Tibial nerve (tissue), 4 donors: ENCODE measurements at regions not wholly inside any gene's neighbourhood (a gene's known extent, or its start where the extent isn't known, plus 50 kb on each side); places are given as distances from the start of the nearest gene placed in this dataset.

Source experiments
- DNase-seq, 2 donors: peaks; one replicate each; pipeline ENCODE4 v3.0.0-alpha.2; 2019; ENCODE audit warnings: low spot score in 2 of 2
- H3K27ac ChIP-seq, 4 donors: fragments of 200-600 bp; sonication (generic) in 3 of 4; one replicate each; pipeline ENCODE4 v1.5.1; 2017 to 2019; ENCODE audit warnings: mild to moderate bottlenecking in 1 of 4
- H3K27me3 ChIP-seq, 2 donors: fragments of 200-600 bp; sonication (generic) in 1 of 2; one replicate each; pipeline versions ENCODE4 v1.5.1 to v1.6.0; 2017 to 2019
- H3K36me3 ChIP-seq, 3 donors: fragments of 200-600 bp; sonication (generic); one replicate each; pipeline ENCODE4 v1.5.1; 2018 to 2019
- H3K4me1 ChIP-seq, 4 donors: fragments of 200-600 bp; sonication (generic) in 3 of 4; one replicate each; pipeline ENCODE4 v1.5.1; 2017 to 2019
- H3K4me3 ChIP-seq, 4 donors: fragments of 200-600 bp; sonication (generic) in 3 of 4; one replicate each; pipeline ENCODE4 v1.5.1; 2017 to 2019; ENCODE audit warnings: mild to moderate bottlenecking in 1 of 4, moderate library complexity in 1 of 4
- H3K9me3 ChIP-seq, 4 donors: fragments of 200-600 bp; sonication (generic) in 3 of 4; one replicate each; pipeline ENCODE4 v1.5.1; 2017 to 2019
- EP300 ChIP-seq, 2 donors: sonication (generic); formaldehyde crosslinking; IDR thresholded peaks; one replicate each; pipeline ENCODE4 v1.6.1; 2017; ENCODE audit warnings: antibody characterized with exemption in 2 of 2, mild to moderate bottlenecking in 1 of 2
- POLR2A ChIP-seq, 2 donors: fragments of 450-650 bp; IDR thresholded peaks; one replicate each; pipeline ENCODE4 v1.6.1; 2017; ENCODE audit warnings: antibody characterized with exemption in 2 of 2, mild to moderate bottlenecking in 2 of 2, moderate library complexity in 2 of 2
- WGBS, 2 donors: methylation state at CpG; one replicate each; pipeline ENCODE4 v1.1.5; 2018; 5-methylcytosine and 5-hydroxymethylcytosine counted together
- TF ChIP-seq, protein P1 (sequence below), 5 experiments: fragments of 200-600 bp in 3 of 5; fragments of 450-650 bp in 2 of 5; sonication (generic) in 3 of 5; IDR thresholded peaks; one replicate each; pipeline ENCODE4 v1.5.1; 2016 to 2019; ENCODE audit warnings: antibody characterized with exemption in 5 of 5, mild to moderate bottlenecking in 3 of 5, moderate library complexity in 2 of 5

DNA sequence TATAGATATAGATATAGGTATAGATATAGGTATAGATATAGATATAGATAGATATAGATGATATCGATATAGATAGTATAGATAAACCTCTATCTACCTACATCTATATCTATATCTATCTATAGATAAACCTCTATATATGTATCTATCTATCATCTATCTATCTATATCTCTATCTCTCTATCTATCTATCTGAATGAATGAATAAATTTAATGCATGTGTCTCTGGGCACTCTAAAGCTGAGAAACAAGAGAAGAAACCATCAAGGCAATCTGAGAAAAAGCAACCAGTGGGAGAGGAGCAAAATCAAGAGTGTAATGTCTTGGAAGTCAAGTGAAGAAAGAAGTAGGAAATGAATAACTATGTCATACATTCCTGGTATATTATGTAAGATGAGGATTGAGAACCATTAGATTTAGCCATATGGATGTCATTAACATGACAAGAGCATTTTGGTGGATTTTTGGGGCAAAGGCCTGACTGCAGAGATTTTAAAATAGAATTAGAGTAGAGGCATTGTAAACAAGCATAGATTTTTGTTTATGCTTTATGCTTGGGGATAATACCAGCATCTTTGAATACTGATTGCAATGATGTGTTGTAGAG, 1262.7 kb upstream of the MIR17HG start:
- Histone ChIP-seq H3K4me3 (no peak overlapping the region), H3K4me1 (no peaks in the 10 kb centered on the region), H3K36me3 (no peaks in the 10 kb centered on the region), H3K27me3 (no peaks in the 10 kb centered on the region), H3K9me3 (no peaks in the 10 kb centered on the region), H3K27ac (no peak overlapping the region)
- TF ChIP-seq POLR2A (IDR thresholded peaks at IDR 0.05) (no peak), EP300 (IDR thresholded peaks at IDR 0.05) (no peak)
- TF ChIP-seq, protein P1, sequence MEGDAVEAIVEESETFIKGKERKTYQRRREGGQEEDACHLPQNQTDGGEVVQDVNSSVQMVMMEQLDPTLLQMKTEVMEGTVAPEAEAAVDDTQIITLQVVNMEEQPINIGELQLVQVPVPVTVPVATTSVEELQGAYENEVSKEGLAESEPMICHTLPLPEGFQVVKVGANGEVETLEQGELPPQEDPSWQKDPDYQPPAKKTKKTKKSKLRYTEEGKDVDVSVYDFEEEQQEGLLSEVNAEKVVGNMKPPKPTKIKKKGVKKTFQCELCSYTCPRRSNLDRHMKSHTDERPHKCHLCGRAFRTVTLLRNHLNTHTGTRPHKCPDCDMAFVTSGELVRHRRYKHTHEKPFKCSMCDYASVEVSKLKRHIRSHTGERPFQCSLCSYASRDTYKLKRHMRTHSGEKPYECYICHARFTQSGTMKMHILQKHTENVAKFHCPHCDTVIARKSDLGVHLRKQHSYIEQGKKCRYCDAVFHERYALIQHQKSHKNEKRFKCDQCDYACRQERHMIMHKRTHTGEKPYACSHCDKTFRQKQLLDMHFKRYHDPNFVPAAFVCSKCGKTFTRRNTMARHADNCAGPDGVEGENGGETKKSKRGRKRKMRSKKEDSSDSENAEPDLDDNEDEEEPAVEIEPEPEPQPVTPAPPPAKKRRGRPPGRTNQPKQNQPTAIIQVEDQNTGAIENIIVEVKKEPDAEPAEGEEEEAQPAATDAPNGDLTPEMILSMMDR (IDR thresholded peaks at IDR 0.05), result no peak
- 93 to 97% methylated on average over 1 of the region's 1 CpG for WGBS, 2 donors
- no peak for DNase-seq

DNA sequence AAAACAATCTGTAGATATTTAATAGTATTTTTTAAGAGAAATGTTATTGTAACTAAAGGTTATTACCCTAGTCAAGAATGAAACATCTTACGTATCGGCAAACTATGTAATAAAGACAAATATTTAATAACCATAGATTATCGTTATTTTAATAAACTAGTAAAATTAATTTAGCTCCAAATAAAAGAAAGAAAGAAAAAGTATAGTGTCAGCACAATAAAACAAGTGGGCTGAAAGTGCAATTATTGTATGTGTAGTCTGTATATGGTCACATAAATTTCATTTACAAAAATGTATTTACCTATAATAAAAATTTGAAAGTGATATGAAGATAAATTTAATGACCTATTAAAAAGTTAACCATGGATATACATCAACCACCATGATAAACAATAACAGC, 1258.4 kb upstream of the MIR17HG start:
- H3K9me3 ChIP-seq, result no peaks in the 10 kb centered on the region
- 95 to 97% methylated on average over 3 of the region's 3 CpGs for WGBS, 2 donors
- no peaks in the 10 kb centered on the region for H3K27me3 ChIP-seq
- H3K27ac ChIP-seq, result no peak overlapping the region
- DNase-seq, result no peak
- no peak for TF ChIP-seq POLR2A (IDR thresholded peaks at IDR 0.05)
- TF ChIP-seq, protein P1 (IDR thresholded peaks at IDR 0.05), result no peak
- TF ChIP-seq EP300 (IDR thresholded peaks at IDR 0.05), result no peak
- H3K36me3 ChIP-seq, result no peaks in the 10 kb centered on the region
- H3K4me1 ChIP-seq, result no peaks in the 10 kb centered on the region
- H3K4me3 ChIP-seq, result no peak overlapping the region

DNA sequence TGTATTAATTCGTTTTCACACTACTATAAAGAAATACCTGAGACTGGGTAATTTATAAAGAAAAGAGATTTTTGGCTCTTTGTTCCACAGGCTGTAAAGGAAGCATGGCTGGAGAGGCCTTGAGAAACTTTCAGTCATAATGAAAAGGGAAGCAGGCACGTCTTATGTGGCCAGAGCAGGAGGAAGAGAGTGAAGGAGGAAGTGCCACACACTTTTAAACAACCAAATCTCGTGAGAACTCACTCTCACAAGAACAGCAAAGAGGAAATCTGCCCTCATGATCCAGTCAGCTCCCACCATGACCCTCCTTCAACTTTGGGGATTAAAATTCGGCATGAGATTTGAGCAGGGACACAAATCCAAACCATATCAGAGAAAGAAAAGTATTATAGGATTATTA, 1255.9 kb upstream of the MIR17HG start:
- no peaks in the 10 kb centered on the region for H3K36me3 ChIP-seq
- H3K27ac ChIP-seq, result no peak overlapping the region
- H3K27me3 ChIP-seq, result no peaks in the 10 kb centered on the region
- no peak for DNase-seq
- H3K4me1 ChIP-seq, result no peaks in the 10 kb centered on the region
- TF ChIP-seq POLR2A (IDR thresholded peaks at IDR 0.05) (no peak), EP300 (IDR thresholded peaks at IDR 0.05) (no peak)
- TF ChIP-seq, protein P1 (IDR thresholded peaks at IDR 0.05), result no peak
- no peaks in the 10 kb centered on the region for H3K9me3 ChIP-seq
- H3K4me3 ChIP-seq, result no peak overlapping the region
- 24 to 71% methylated on average over 4 of the region's 4 CpGs for WGBS, 2 donors

DNA sequence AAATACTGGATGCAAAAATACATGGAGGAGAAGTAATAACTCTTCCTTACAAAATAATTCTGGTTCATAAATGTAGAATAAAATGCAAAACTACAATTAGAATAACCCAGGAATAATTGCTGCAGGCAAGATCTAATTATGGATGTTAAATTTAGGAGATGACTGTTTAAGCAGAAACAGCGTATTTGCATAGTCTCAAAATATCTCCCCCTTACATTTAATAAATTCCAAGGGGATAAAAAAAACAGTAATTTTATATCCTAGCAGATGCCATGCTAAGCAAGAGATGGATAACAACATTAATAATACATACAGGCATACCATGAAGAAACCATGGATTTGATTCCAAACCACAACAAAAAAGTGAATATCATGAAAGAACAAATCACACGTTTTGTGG, 1253.1 kb upstream of the MIR17HG start:
- H3K4me3 ChIP-seq, result no peak overlapping the region
- H3K36me3 ChIP-seq, result no peaks in the 10 kb centered on the region
- no peaks in the 10 kb centered on the region for H3K27me3 ChIP-seq
- H3K4me1 ChIP-seq, result no peaks in the 10 kb centered on the region
- DNase-seq, result no peak
- TF ChIP-seq, protein P1 (IDR thresholded peaks at IDR 0.05), result no peak
- TF ChIP-seq EP300 (IDR thresholded peaks at IDR 0.05) (no peak), POLR2A (IDR thresholded peaks at IDR 0.05) (no peak)
- no peaks in the 10 kb centered on the region for H3K9me3 ChIP-seq
- H3K27ac ChIP-seq, result no peak overlapping the region
- WGBS, 2 donors, result 86 to 91% methylated on average over 2 of the region's 2 CpGs

DNA sequence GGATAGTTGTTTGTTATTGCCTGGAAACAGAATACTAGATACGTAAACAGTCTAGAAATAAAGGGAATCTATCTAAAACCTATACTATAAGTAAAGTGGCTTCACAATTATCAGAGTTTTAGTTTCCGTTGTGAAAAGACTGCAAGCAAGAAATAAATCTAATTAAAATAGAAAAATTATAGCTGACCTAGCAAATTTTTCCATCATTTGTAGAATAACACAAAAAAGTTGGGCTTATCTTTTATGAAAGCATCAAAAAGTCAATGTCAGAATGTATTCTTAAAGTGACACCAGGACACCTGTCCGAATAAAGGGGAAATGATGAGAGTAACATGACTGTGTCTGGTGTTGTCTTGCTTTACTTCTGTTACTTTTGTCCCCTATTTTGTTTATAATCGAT, 1248.9 kb upstream of the MIR17HG start:
- H3K27ac ChIP-seq, result no peak overlapping the region
- H3K36me3 ChIP-seq, result no peaks in the 10 kb centered on the region
- no peaks in the 10 kb centered on the region for H3K4me1 ChIP-seq
- H3K9me3 ChIP-seq, result no peaks in the 10 kb centered on the region
- no peak for TF ChIP-seq EP300 (IDR thresholded peaks at IDR 0.05)
- no peak overlapping the region for H3K4me3 ChIP-seq
- no peaks in the 10 kb centered on the region for H3K27me3 ChIP-seq
- WGBS, 2 donors, result 91 to 94% methylated on average over 4 of the region's 4 CpGs
- DNase-seq, result no peak

DNA sequence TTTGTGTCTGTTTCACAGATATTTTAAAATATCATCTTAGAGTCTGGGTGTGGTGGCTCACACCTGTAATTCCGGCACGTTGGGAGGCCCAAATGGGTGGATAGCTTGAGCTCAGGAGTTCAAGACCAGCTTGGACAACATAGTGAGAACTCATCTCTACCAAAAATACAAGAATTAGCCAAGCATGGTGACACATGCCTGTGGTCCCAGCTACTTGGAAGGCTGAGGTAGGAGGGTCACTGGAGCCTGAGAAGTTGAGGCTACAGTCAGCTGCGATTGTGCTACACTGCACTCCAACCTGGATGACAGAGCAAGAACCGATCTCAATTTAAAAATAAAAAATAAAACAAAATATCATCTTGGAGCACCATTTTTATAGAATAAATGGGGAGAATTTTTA, 1247.6 kb upstream of the MIR17HG start:
- H3K9me3 ChIP-seq, result no peaks in the 10 kb centered on the region
- WGBS, 2 donors, result 95% methylated on average over 4 of the region's 4 CpGs
- TF ChIP-seq EP300 (IDR thresholded peaks at IDR 0.05) (no peak), POLR2A (IDR thresholded peaks at IDR 0.05) (no peak)
- TF ChIP-seq, protein P1 (IDR thresholded peaks at IDR 0.05), result no peak

More for the DNA sequence above, 1247.6 kb upstream of the MIR17HG start:
- no peaks in the 10 kb centered on the region for H3K27me3 ChIP-seq
- no peak overlapping the region for H3K27ac ChIP-seq
- DNase-seq, result no peak
- no peak overlapping the region for H3K4me3 ChIP-seq
- H3K4me1 ChIP-seq, result no peaks in the 10 kb centered on the region
- H3K36me3 ChIP-seq, result no peaks in the 10 kb centered on the region
